Adrenal gland (tissue), 5 donors: ENCODE measurements at regions not wholly inside any gene's neighbourhood (a gene's known extent, or its start where the extent isn't known, plus 50 kb on each side); places are given as distances from the start of the nearest gene placed in this dataset.

Experiments used
- POLR2A ChIP-seq, 2 donors: fragments of 450-650 bp; IDR thresholded peaks; one replicate each; pipeline ENCODE4 v1.6.1; 2017; ENCODE audit warnings: antibody characterized with exemption in 2 of 2, mild to moderate bottlenecking in 2 of 2, moderate library complexity in 1 of 2
- TF ChIP-seq, protein P1 (sequence below), 6 experiments: fragments of 450-650 bp in 4 of 6; fragments of 200-600 bp in 2 of 6; sonication (generic) in 1 of 6; IDR thresholded peaks; 1 replicate in 5 of 6; 2 replicates in 1 of 6; pipeline versions ENCODE4 v1.5.1 to v1.8.0; 2016 to 2021; ENCODE audit warnings: antibody characterized with exemption in 6 of 6, mild to moderate bottlenecking in 2 of 6, moderate library complexity in 1 of 6
- donor health status: DM: no; HTN: no; CAD: no.

DNA sequence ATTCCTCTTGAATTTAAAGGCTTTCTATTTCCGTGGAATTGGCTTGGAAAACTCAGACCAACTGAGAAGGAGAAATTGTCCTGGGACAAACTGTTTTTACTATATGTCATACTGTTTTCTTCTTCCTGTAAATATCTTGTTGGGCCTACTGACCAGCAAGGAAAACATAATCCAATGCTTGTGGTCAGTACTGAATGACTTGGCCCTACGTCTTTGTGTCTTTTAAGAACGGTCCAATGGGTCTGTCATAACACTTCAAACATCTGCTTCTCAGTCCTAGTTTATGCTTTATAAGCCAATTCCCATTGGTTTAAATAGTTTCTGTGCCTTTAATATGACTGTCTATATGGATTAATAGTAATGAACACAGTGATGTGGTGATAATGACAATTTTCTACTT is 248.5 kb upstream of the DDHD1 start:
- TF ChIP-seq, protein P1, sequence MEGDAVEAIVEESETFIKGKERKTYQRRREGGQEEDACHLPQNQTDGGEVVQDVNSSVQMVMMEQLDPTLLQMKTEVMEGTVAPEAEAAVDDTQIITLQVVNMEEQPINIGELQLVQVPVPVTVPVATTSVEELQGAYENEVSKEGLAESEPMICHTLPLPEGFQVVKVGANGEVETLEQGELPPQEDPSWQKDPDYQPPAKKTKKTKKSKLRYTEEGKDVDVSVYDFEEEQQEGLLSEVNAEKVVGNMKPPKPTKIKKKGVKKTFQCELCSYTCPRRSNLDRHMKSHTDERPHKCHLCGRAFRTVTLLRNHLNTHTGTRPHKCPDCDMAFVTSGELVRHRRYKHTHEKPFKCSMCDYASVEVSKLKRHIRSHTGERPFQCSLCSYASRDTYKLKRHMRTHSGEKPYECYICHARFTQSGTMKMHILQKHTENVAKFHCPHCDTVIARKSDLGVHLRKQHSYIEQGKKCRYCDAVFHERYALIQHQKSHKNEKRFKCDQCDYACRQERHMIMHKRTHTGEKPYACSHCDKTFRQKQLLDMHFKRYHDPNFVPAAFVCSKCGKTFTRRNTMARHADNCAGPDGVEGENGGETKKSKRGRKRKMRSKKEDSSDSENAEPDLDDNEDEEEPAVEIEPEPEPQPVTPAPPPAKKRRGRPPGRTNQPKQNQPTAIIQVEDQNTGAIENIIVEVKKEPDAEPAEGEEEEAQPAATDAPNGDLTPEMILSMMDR (IDR thresholded peaks at IDR 0.05): no peak
- no peak for TF ChIP-seq POLR2A (IDR thresholded peaks at IDR 0.05)
